ENCODE measurements at regions not wholly inside any gene's neighbourhood (a gene's known extent, or its start where the extent isn't known, plus 50 kb on each side); places are given as distances from the start of the nearest gene placed in this dataset.

- TF ChIP-seq CTCF (IDR thresholded peaks at IDR 0.05) (no peak), POLR2AphosphoS5 (IDR thresholded peaks at IDR 0.05) (no peak), POLR2A (IDR thresholded peaks at IDR 0.05) (no peak)
Observed at GRCh38 chr2:217071416-217071815, 211.6 kb upstream of the TNP1 start.

Measured in prostate gland (tissue), 2 donors.